ENCODE measurements at regions not wholly inside any gene's neighbourhood (a gene's known extent, or its start where the extent isn't known, plus 50 kb on each side); places are given as distances from the start of the nearest gene placed in this dataset.
A peak's percentile ranks its signal among the peaks of the same experiment; 100 is the strongest.

DNA sequence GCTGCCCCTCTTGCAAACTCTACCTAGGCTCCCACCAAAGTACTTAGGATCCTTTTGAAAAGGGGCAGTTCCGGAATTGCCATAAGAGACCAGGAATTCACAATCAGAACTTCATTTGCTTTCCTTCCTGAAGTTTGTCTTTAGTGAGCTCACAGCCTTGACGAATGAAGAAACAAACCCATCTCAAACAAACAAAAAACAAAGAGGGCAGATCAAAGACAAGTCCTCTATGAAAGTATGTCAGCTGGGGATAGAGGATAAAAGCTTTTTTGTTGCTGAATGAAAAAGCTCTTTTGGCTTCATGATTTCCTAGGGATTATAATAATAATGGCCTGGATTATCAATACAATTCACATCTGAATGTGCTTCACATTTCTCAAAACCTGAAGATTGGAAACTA lies 357.9 kb upstream of the DUSP10 start:
- Histone ChIP-seq H3K4me3 (no peak overlapping the region), H3K27me3 (no peaks in the 10 kb centered on the region), H3K36me3 (no peaks in the 10 kb centered on the region), H3K9me3 (0 out of 2 replicates have a peak, but pooled peaks cover 2% of the 10 kb centered on the region)
- DNase-seq = no peak

DNA sequence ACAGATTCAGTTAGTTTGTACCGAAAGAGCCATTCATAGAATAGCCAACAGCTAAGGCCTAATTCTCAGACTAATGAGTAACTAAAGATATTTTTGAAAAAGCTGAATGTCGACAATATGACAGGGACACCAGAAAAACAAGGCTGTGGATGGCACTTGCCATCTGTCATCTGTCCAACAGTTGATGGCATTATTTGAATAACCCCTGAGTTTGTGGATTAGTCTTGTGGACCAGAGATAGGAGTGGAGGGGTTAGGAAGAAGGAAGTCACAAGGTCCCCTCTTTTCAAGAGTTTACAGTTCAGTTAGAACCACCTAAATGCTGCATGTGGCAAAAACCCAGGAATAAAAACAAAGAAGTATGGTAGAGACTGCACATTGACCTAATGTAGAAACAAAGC lies 356.5 kb upstream of the DUSP10 start:
- H3K9me3 ChIP-seq = 0 out of 2 replicates have a peak, but pooled peaks cover 2% of the 10 kb centered on the region
- DNase-seq = no peak
- no peaks in the 10 kb centered on the region for H3K27me3 ChIP-seq

DNA sequence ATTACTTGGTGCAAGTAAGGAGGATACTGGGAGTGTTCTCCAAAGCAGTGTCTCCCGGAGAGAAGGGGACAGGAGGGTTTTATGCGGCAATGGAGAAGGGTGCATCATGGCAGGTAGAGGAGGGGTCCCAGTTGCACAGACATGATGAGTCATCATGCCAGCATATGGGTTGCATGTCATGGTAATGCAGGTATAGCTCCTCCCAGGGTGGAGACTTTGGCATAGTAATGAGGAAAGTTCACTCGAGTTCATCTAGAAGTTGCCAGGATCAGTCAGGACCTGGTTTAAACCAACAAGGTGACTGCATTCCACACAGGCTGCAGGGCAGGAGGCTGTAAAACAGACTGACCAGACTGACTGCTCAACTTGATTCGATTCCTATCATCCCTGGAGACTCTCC lies 355.7 kb upstream of the DUSP10 start:
- H3K27me3 ChIP-seq = no peaks in the 10 kb centered on the region
- DNase-seq = no peak
- no peak overlapping the region for H3K4me3 ChIP-seq
- H3K9me3 ChIP-seq = 0 out of 2 replicates have a peak, but pooled peaks cover 2% of the 10 kb centered on the region
- no peaks in the 10 kb centered on the region for H3K36me3 ChIP-seq

More for the DNA sequence above, 356.5 kb upstream of the DUSP10 start:
- Histone ChIP-seq H3K36me3 (no peaks in the 10 kb centered on the region), H3K4me3 (no peak overlapping the region)

DNA sequence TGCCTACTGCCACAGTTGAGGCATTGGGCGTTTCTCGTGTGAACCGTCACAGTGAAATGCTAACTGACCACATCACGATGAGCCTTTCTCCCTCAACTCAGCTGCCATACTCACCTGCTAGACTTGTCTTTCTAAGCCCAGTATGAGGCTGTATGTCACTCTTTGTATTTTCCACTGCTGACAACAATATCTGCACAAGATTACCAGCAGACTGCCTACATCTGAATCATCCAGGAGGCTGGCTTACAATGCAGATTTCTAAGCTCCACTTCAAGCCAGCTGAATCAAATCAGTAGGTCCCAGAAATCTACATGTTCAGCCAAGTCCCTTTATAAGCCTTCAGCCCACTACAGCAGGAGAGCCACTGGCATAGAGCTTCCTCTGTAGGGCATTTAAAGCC lies 355.0 kb upstream of the DUSP10 start:
- H3K27me3 ChIP-seq = no peaks in the 10 kb centered on the region
- DNase-seq = no peak
- no peaks in the 10 kb centered on the region for H3K36me3 ChIP-seq
- no peak overlapping the region for H3K4me3 ChIP-seq
- 0 out of 2 replicates have a peak, but pooled peaks cover 2% of the 10 kb centered on the region for H3K9me3 ChIP-seq

DNA sequence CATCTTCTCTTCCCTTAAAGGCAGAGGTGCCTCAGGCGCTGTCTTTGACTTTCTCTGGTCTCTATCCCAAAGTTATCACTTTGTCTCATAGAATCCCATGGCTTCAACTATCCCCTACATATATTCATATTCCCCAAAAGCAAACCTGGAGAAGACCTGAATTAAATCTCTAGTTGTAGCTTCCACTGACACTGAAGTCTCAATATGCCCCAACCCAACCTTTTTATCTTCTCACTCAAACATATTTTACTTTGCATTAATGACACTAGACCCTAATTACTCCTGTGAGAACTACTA lies 354.5 kb upstream of the DUSP10 start:
- no peak for DNase-seq
- H3K27me3 ChIP-seq = no peaks in the 10 kb centered on the region
- H3K9me3 ChIP-seq = 0 out of 2 replicates have a peak, but pooled peaks cover 2% of the 10 kb centered on the region
- H3K4me3 ChIP-seq = no peak overlapping the region
- H3K36me3 ChIP-seq = no peaks in the 10 kb centered on the region

DNA sequence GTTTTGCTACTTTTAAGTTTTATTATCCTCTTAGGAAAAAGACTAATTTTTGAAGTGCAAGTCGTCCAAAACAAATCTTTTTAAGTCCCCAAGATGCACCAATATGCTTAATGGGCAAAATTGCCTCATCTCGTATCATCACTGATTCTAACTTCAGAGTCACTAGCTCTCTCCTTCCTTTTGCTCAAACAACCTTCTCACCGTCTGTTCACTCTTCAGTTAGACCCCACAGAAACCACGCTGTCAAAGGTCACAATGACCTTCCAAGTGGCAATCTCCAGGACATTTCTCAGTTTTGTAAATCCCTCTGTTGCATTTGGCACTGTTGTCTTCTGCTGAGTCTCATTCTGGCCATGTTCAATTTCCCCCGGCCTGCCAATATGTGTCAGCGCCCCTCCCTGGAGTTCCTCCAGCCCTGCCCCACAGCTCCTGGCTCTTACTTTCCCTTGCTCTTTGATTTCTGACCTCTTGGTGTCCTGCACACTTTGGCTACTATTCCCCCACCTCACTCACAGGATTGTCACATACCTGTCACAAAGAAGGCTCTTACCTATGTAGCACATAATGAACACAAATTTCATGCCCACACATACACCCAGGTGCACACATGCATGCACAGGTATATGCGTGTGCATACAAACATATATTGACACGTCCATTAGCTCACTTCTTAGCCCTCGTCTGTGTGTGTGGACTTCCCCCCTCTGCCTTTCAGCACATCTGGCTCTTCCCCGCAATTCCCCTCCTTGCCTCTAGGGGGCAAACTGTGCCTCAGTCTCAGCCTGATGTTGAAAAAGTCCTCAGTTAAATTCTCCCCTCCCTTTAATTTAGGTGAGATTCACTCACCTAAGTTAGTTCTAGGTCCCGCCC lies 354.0 kb upstream of the DUSP10 start:
- no peaks in the 10 kb centered on the region for H3K36me3 ChIP-seq
- 0 out of 2 replicates have a peak, but pooled peaks cover 2% of the 10 kb centered on the region for H3K9me3 ChIP-seq
- no peaks in the 10 kb centered on the region for H3K27me3 ChIP-seq
- DNase-seq = no peak
- no peak overlapping the region for H3K4me3 ChIP-seq

DNA sequence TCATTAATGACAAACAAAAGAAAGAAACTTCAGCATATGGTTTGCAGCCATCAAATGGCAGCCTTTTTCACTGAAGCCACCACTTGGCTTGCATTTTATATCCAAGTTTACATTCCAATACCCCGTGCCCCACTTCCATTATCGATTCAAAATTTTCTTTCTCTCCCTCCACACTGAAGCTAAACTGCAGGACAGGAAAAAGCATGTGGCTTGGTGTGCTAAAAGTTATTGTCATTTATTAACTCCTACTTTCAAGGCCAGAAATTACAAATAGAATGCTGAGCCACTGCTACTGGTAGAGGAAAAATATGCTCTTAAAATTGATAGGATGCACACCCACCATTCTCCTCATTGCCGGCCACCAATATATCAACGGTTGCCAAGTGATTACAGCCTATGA lies 351.6 kb upstream of the DUSP10 start:
- Histone ChIP-seq H3K4me3 (no peak overlapping the region), H3K36me3 (no peaks in the 10 kb centered on the region), H3K27me3 (no peaks in the 10 kb centered on the region), H3K9me3 (0 out of 2 replicates have a peak, but pooled peaks cover 2% of the 10 kb centered on the region)
- no peak for DNase-seq

DNA sequence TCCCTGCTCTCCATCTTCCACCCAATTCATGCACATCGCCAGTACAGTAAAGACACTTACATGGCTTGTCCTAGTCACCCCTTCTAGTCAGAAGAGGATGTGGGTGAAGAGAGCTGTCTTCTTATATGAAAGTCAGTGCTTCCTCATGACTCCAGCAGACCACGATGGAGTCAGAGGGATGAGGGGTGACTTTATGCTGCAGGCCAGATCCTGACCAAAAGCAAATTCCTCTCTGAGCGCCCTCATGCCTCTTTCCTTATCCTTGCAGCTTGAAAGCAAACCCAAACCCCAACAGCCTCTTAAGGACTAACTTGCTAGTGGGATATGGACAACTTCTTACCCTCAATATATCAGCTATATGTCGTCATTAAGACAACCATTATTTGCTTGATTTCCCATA lies 348.2 kb upstream of the DUSP10 start:
- Histone ChIP-seq H3K4me3 (no peak overlapping the region), H3K27me3 (no peaks in the 10 kb centered on the region), H3K9me3 (no peaks in the 10 kb centered on the region), H3K36me3 (no peaks in the 10 kb centered on the region)
- DNase-seq = no peak

DNA sequence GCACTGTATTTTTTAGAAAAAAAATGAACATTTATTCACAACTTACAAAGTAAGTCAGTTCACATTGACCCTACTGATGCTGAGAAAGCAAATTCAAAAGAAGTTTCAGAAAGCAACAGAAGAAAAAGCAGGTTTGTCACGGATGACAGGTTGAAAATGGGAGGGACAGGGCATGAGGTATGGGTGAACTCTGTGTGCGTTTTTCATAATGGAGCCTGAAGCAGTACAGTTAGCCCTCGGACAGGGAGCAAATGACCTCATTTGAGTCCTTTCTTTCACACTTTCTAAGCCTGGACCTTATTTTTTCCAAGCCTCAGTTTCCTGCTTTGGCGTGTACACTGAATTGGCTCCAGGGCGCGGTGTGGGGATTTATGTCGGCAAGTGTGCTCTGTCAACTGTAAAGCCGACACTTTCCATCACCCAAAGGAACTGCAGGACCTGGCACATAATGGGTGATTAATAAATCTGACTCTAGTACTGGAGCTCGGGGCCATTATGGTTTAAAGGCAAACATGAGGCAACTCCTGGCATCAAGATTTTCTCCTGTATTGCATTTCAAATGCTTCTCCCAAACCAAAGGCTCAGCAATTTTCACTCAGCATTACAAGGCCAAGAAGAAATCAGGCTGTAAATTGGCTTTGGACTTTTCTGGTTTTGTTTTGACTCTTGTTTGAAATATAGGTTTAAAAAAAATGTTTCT lies 345.5 kb upstream of the DUSP10 start:
- Histone ChIP-seq H3K27me3 (no peaks in the 10 kb centered on the region), H3K9me3 (peaks cover 9% of the 10 kb centered on the region; the same call in 1 of the 2 replicates), H3K4me3 (no peak overlapping the region), H3K36me3 (no peaks in the 10 kb centered on the region)
- DNase-seq = no peak

DNA sequence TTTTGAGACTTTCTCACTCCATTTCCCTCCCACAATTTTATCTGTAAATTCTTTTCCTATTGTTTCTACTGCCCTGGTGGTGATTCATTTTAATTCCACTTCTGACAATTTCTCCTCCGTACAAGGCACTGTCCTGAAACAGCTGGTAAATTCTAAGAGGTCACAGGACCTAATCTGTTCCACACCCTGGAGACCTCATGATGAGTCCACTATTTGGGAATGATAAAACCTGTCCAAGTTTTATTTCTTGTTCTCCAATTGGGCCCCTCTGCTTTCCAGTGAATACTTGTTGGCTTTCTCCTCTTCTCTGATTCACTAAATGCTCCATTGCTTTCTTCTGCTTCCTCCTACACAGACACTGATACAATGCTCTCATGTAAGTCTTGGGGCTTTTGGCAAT lies 343.1 kb upstream of the DUSP10 start:
- Histone ChIP-seq H3K36me3 (no peaks in the 10 kb centered on the region), H3K9me3 (peaks cover 12% of the 10 kb centered on the region; the same call in 1 of the 2 replicates), H3K4me3 (no peak overlapping the region), H3K27me3 (no peaks in the 10 kb centered on the region)
- peak; percentile 54 for DNase-seq

DNA sequence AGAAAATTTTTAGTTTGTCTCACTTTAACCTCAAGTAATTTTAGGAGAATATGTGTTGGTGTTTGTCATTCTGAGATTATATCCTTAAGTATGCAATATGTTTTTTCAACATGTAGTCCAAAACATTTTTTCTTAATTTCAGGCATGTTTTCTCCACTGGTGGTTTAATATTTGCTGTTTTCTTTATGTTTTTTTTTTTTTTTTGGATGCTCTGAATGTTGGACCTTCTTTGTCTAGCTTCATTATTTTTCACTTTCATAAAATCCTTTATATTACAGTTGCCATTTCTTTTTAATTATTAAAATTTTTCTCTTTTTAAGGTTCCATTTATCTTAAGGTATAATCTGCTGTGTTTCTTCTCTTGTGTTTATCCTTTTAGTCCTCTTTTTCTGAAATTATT lies 342.2 kb upstream of the DUSP10 start:
- no peaks in the 10 kb centered on the region for H3K36me3 ChIP-seq
- no peak for DNase-seq
- H3K4me3 ChIP-seq = no peak overlapping the region
- peaks cover 12% of the 10 kb centered on the region; the same call in 1 of the 2 replicates for H3K9me3 ChIP-seq
- no peaks in the 10 kb centered on the region for H3K27me3 ChIP-seq

DNA sequence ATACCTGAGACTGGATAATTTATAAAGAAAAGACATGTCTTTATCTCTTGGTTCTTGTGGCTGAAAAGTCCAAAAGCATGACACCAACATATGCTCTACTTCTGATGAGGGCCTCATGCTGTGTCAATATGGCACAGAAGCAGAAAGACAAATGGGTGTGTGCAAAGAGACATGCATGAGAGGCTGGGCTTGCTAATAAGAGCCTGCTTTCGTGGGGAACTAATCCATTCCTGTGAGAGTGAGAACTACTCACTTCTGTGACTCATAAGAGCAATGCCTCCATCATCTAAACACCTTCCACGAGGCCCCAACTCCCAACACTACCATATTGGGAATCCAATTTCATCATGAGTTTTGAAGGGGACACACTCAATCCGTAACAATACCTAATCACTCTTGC lies 340.0 kb upstream of the DUSP10 start:
- H3K27me3 ChIP-seq = no peaks in the 10 kb centered on the region
- peaks cover 12% of the 10 kb centered on the region; the same call in 1 of the 2 replicates for H3K9me3 ChIP-seq
- no peak overlapping the region for H3K4me3 ChIP-seq
- DNase-seq = no peak
- no peaks in the 10 kb centered on the region for H3K36me3 ChIP-seq

DNA sequence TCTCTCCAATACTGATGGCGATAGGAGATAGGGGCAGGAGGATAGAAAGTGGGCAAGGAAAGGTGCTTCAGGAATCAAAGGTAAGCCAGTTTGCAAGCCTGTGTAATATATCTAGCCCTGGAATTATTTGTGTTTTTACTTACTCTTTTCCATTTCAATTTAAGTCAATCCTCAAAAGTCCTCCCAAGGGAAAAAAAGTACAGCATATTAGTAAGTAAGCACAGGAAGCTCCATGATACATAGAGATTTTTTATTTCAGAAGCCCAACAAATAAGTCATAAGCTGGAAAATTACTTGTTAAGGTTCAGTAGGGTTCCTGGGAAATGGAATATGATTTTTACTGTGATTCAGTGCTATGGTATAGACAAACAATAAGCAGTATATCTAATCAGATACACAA lies 337.7 kb upstream of the DUSP10 start:
- DNase-seq = no peak
- Histone ChIP-seq H3K4me3 (no peak overlapping the region), H3K36me3 (no peaks in the 10 kb centered on the region), H3K9me3 (peaks cover 12% of the 10 kb centered on the region; the same call in 1 of the 2 replicates), H3K27me3 (no peaks in the 10 kb centered on the region)

DNA sequence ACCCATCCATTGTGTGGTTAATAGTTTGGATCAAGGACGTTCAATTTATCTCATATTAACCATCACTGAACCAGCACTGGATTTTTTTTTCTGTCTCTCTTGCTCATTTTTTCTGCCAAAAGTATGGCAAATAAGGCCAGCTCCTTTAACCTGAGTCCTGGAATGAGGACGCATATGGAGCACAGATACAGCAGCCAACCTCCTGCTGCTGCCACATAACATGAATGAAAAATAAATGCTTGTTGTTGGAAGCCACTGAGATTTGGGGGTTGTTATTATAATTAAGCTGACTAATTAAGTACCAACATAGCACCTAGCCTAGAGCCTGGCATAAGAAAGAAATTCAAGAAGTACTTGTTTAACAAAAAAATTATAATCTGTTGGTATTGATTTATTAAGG lies 335.3 kb upstream of the DUSP10 start:
- no peaks in the 10 kb centered on the region for H3K36me3 ChIP-seq
- no peak for DNase-seq
- H3K9me3 ChIP-seq = peaks cover 4% of the 10 kb centered on the region; the same call in 1 of the 2 replicates
- H3K27me3 ChIP-seq = no peaks in the 10 kb centered on the region
- H3K4me3 ChIP-seq = no peak overlapping the region

DNA sequence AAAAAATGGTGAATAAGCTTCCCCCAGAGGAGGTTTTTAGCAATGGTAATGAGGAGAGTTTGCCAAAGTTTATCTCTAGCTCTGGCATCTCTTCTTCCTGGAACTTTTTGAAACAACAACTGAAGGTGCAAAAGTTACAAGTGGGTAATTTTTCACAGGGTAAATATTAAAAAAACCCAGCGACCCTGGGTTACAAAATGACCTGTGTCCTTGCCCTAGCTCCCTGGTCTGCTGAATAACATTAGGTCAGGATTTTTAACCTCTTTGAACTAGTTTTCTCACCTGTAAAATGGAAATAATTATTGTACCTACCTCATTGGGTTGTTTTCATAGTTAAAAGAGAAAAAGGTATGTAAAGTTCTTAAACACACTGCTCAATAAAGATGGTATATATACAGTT lies 332.4 kb upstream of the DUSP10 start:
- no peaks in the 10 kb centered on the region for H3K36me3 ChIP-seq
- DNase-seq = no peak
- H3K27me3 ChIP-seq = no peaks in the 10 kb centered on the region
- H3K4me3 ChIP-seq = no peak overlapping the region
- no peaks in the 10 kb centered on the region for H3K9me3 ChIP-seq

DNA sequence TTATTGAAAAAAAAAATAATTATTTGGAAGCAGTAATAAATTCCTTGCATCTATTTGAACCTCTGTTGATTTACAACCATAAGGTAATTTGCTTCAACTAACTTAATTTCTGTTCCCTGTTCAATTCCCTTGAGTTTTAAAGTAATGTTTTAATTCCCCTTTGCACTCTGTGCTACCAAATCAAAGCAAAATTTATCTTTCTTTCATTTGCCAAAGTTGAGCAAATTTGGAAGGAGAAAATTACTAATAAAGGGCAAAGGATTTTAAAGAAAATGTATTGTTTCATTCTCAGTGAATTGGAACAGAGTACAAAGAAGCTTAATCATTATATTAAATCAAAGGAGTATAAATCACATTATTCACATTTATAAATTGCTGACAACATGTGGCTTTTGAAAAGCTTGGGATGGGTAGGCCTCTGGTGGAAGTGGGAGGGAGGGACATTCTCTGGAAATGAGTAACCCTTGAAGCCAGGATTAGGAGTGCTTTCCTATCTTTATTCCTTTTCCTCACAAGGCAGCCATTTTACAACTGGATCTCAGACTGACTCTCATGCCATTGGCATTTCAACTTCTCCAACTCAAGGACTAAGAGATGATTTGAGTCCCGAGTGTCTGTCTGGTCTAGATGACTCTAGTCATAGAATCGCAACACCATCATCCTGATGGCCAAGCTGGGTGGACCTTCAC lies 331.6 kb upstream of the DUSP10 start:
- Histone ChIP-seq H3K27me3 (no peaks in the 10 kb centered on the region), H3K4me3 (no peak overlapping the region), H3K36me3 (no peaks in the 10 kb centered on the region), H3K9me3 (no peaks in the 10 kb centered on the region)
- DNase-seq = peak; percentile 11

DNA sequence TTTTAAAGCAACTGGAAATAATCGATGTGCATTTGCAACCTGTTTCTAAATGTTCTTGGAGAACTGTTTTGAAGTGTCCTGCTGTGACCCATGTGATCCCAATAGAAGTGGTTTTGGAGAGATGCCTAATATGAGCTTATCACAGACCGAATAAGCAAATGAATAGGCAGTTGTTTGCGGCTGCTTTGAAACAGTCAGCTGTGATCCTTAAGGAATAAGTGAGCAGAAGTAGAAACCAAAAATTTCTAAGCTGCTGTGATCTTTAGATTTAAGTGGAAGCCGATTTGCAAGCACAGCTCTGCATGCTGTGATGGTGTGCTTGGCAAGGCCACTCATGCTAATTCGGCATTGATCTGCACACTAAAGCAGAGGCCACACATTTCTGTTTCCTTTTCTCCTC lies 329.5 kb upstream of the DUSP10 start:
- H3K36me3 ChIP-seq = no peaks in the 10 kb centered on the region
- no peak overlapping the region for H3K4me3 ChIP-seq
- no peaks in the 10 kb centered on the region for H3K27me3 ChIP-seq
- H3K9me3 ChIP-seq = no peaks in the 10 kb centered on the region
- DNase-seq = no peak
